ENCODE measurements at regions not wholly inside any gene's neighbourhood (a gene's known extent, or its start where the extent isn't known, plus 50 kb on each side); places are given as distances from the start of the nearest gene placed in this dataset.
"Not testable (repeated sequence)": the region's sequence is repeated elsewhere in the genome, so short reads cannot be mapped to it uniquely, and the experiment has no call there.

- Histone ChIP-seq H3K27me3 (ENCODE audit: insufficient read depth, low read length, poor library complexity, severe bottlenecking) (no peaks in the 10 kb centered on the region), H3K9me3 (ENCODE audit: low read length) (no peaks in the 10 kb centered on the region), H3K4me1 (ENCODE audit: insufficient read depth, low read length) (no peaks in the 10 kb centered on the region), H3K36me3 (ENCODE audit: insufficient read depth, low read length) (no peaks in the 10 kb centered on the region), H3K27ac (ENCODE audit: low read depth, low read length) (no peak overlapping the region), H3K4me3 (ENCODE audit: low read length) (no peak overlapping the region)
- H3K4me3 Mint-ChIP-seq: no peak overlapping the region
- no peaks in the 10 kb centered on the region for H3K27me3 Mint-ChIP-seq
- no peaks in the 10 kb centered on the region for H3K36me3 Mint-ChIP-seq
- H3K4me1 Mint-ChIP-seq: no peaks in the 10 kb centered on the region
- DNase-seq: no peak
- peaks cover 0 to 5% (median 2%) of the 10 kb centered on the region in 5 donors for H3K9me3 Mint-ChIP-seq
- ChIA-PET POLR2A (no interaction called here), CTCF (no interaction called here)
- no peak overlapping the region for H3K27ac Mint-ChIP-seq
These were observed 391.9 kb downstream of the PSAT1 start for GRCh38 chr9:78688796-78689195.

- no peaks in the 10 kb centered on the region for H3K36me3 Mint-ChIP-seq
- H3K4me3 ChIP-seq (ENCODE audit: low read length): no peak overlapping the region
- no peaks in the 10 kb centered on the region for H3K36me3 ChIP-seq (ENCODE audit: insufficient read depth, low read length)
- no peak overlapping the region for H3K27ac ChIP-seq (ENCODE audit: low read depth, low read length)
- no peak overlapping the region for H3K4me3 Mint-ChIP-seq
- CTCF ChIA-PET: no interaction called here
- POLR2A ChIA-PET: no interaction called here
- DNase-seq: no peak
- no peaks in the 10 kb centered on the region for H3K4me1 Mint-ChIP-seq
- H3K27me3 Mint-ChIP-seq: no peaks in the 10 kb centered on the region
- no peaks in the 10 kb centered on the region for H3K27me3 ChIP-seq (ENCODE audit: insufficient read depth, low read length, poor library complexity, severe bottlenecking)
- H3K9me3 ChIP-seq (ENCODE audit: low read length): no peaks in the 10 kb centered on the region
- H3K9me3 Mint-ChIP-seq: peaks cover 0 to 5% (median 2%) of the 10 kb centered on the region in 5 donors
- no peak overlapping the region for H3K27ac Mint-ChIP-seq
- no peaks in the 10 kb centered on the region for H3K4me1 ChIP-seq (ENCODE audit: insufficient read depth, low read length)
These were observed 394.6 kb downstream of the PSAT1 start for GRCh38 chr9:78691542-78691941.

- CTCF ChIA-PET: no interaction called here
- POLR2A ChIA-PET: no interaction called here
These were observed 395.9 kb downstream of the PSAT1 start for GRCh38 chr9:78692871-78693270.

GRCh38 chr9:78694974-78695373, 398.0 kb downstream of the PSAT1 start:
- Histone ChIP-seq H3K4me1 (ENCODE audit: insufficient read depth, low read length) (no peaks in the 10 kb centered on the region), H3K4me3 (ENCODE audit: low read length) (no peak overlapping the region), H3K36me3 (ENCODE audit: insufficient read depth, low read length) (no peaks in the 10 kb centered on the region), H3K27ac (ENCODE audit: low read depth, low read length) (no peak overlapping the region), H3K9me3 (ENCODE audit: low read length) (no peaks in the 10 kb centered on the region), H3K27me3 (ENCODE audit: insufficient read depth, low read length, poor library complexity, severe bottlenecking) (no peaks in the 10 kb centered on the region)
- no peak for DNase-seq
- Mint-ChIP-seq H3K4me1 (no peaks in the 10 kb centered on the region), H3K27ac (no peak overlapping the region), H3K4me3 (no peak overlapping the region), H3K27me3 (no peaks in the 10 kb centered on the region), H3K9me3 (peaks cover 0 to 6% (median 5%) of the 10 kb centered on the region in 5 donors), H3K36me3 (no peaks in the 10 kb centered on the region)
- ChIA-PET POLR2A (no interaction called here), CTCF (no interaction called here)

More at GRCh38 chr9:78692871-78693270, 395.9 kb downstream of the PSAT1 start:
- DNase-seq: no peak
- Histone ChIP-seq H3K9me3 (ENCODE audit: low read length) (no peaks in the 10 kb centered on the region), H3K27me3 (ENCODE audit: insufficient read depth, low read length, poor library complexity, severe bottlenecking) (no peaks in the 10 kb centered on the region), H3K4me1 (ENCODE audit: insufficient read depth, low read length) (no peaks in the 10 kb centered on the region), H3K36me3 (ENCODE audit: insufficient read depth, low read length) (no peaks in the 10 kb centered on the region), H3K4me3 (ENCODE audit: low read length) (no peak overlapping the region), H3K27ac (ENCODE audit: low read depth, low read length) (no peak overlapping the region)
- no peaks in the 10 kb centered on the region for H3K27me3 Mint-ChIP-seq
- H3K27ac Mint-ChIP-seq: peak overlapping the region in 1 of 8 donors; percentile 36
- H3K4me3 Mint-ChIP-seq: peak overlapping the region in 1 of 7 donors; percentile 33
- H3K4me1 Mint-ChIP-seq: no peaks in the 10 kb centered on the region
- H3K9me3 Mint-ChIP-seq: peaks cover 0 to 5% (median 2%) of the 10 kb centered on the region in 5 donors
- no peaks in the 10 kb centered on the region for H3K36me3 Mint-ChIP-seq

- H3K36me3 ChIP-seq (ENCODE audit: insufficient read depth, low read length): no peaks in the 10 kb centered on the region
- no peaks in the 10 kb centered on the region for H3K9me3 ChIP-seq (ENCODE audit: low read length)
- CTCF ChIA-PET: no interaction called here
- Mint-ChIP-seq H3K4me3 (no peak overlapping the region), H3K9me3 (peaks cover 0 to 6% (median 5%) of the 10 kb centered on the region in 5 donors), H3K27ac (no peak overlapping the region), H3K27me3 (no peaks in the 10 kb centered on the region), H3K36me3 (no peaks in the 10 kb centered on the region), H3K4me1 (no peaks in the 10 kb centered on the region)
- H3K27me3 ChIP-seq (ENCODE audit: insufficient read depth, low read length, poor library complexity, severe bottlenecking): no peaks in the 10 kb centered on the region
- no peak overlapping the region for H3K4me3 ChIP-seq (ENCODE audit: low read length)
- H3K27ac ChIP-seq (ENCODE audit: low read depth, low read length): no peak overlapping the region
- DNase-seq: no peak
- POLR2A ChIA-PET: no interaction called here
- no peaks in the 10 kb centered on the region for H3K4me1 ChIP-seq (ENCODE audit: insufficient read depth, low read length)
These were observed 398.6 kb downstream of the PSAT1 start for GRCh38 chr9:78695519-78695918.

- no peak overlapping the region for H3K27ac ChIP-seq (ENCODE audit: low read depth, low read length)
- ChIA-PET POLR2A (no interaction called here), CTCF (no interaction called here)
- no peaks in the 10 kb centered on the region for H3K27me3 ChIP-seq (ENCODE audit: insufficient read depth, low read length, poor library complexity, severe bottlenecking)
- no peak overlapping the region for H3K4me3 ChIP-seq (ENCODE audit: low read length)
- no peaks in the 10 kb centered on the region for H3K4me1 ChIP-seq (ENCODE audit: insufficient read depth, low read length)
- H3K9me3 Mint-ChIP-seq: peaks cover 0 to 7% (median 4%) of the 10 kb centered on the region in 5 donors
- H3K4me1 Mint-ChIP-seq: no peaks in the 10 kb centered on the region
- no peak overlapping the region for H3K27ac Mint-ChIP-seq
- no peak for DNase-seq
- H3K27me3 Mint-ChIP-seq: no peaks in the 10 kb centered on the region
- no peak overlapping the region for H3K4me3 Mint-ChIP-seq
- H3K9me3 ChIP-seq (ENCODE audit: low read length): no peaks in the 10 kb centered on the region
- H3K36me3 Mint-ChIP-seq: no peaks in the 10 kb centered on the region
- no peaks in the 10 kb centered on the region for H3K36me3 ChIP-seq (ENCODE audit: insufficient read depth, low read length)
These were observed 400.7 kb downstream of the PSAT1 start for GRCh38 chr9:78697618-78698017.

GRCh38 chr9:78698371-78698770, 401.4 kb downstream of the PSAT1 start:
- ChIA-PET POLR2A (no interaction called here), CTCF (interaction anchor here (1.6 kb wide), 1 partner anchor 12 kb away, joined by 3 read pairs; no protein-coding TSS in a partner anchor)
- no peaks in the 10 kb centered on the region for H3K9me3 ChIP-seq (ENCODE audit: low read length)
- H3K4me1 ChIP-seq (ENCODE audit: insufficient read depth, low read length): no peaks in the 10 kb centered on the region
- peaks cover 0 to 11% (median 3%) of the 10 kb centered on the region in 5 donors for H3K9me3 Mint-ChIP-seq
- no peaks in the 10 kb centered on the region for H3K4me1 Mint-ChIP-seq
- no peak overlapping the region for H3K27ac Mint-ChIP-seq
- no peaks in the 10 kb centered on the region for H3K36me3 Mint-ChIP-seq
- no peak for DNase-seq
- H3K27me3 ChIP-seq (ENCODE audit: insufficient read depth, low read length, poor library complexity, severe bottlenecking): no peaks in the 10 kb centered on the region
- H3K4me3 Mint-ChIP-seq: no peak overlapping the region
- no peaks in the 10 kb centered on the region for H3K27me3 Mint-ChIP-seq
- H3K27ac ChIP-seq (ENCODE audit: low read depth, low read length): no peak overlapping the region
- no peaks in the 10 kb centered on the region for H3K36me3 ChIP-seq (ENCODE audit: insufficient read depth, low read length)
- H3K4me3 ChIP-seq (ENCODE audit: low read length): no peak overlapping the region

- POLR2A ChIA-PET; H3K4me1 Mint-ChIP-seq; H3K27me3 ChIP-seq (ENCODE audit: insufficient read depth, low read length, poor library complexity, severe bottlenecking); H3K4me1 ChIP-seq (ENCODE audit: insufficient read depth, low read length); H3K36me3 Mint-ChIP-seq; H3K27ac Mint-ChIP-seq; H3K27me3 Mint-ChIP-seq; H3K27ac ChIP-seq (ENCODE audit: low read depth, low read length); H3K36me3 ChIP-seq (ENCODE audit: insufficient read depth, low read length); H3K4me3 ChIP-seq (ENCODE audit: low read length); H3K9me3 ChIP-seq (ENCODE audit: low read length); DNase-seq: not testable (repeated sequence)
- CTCF ChIA-PET: interaction anchor here (1.6 kb wide), 1 partner anchor 13 kb away, joined by 3 read pairs; no protein-coding TSS in a partner anchor
- Mint-ChIP-seq H3K9me3 (peaks cover 0 to 11% (median 4%) of the 10 kb centered on the region in 5 donors), H3K4me3 (peak overlapping the region in 1 of 7 donors; percentile 74)
These were observed 402.3 kb downstream of the PSAT1 start for GRCh38 chr9:78699217-78699616.

GRCh38 chr9:78704153-78704552, 407.2 kb downstream of the PSAT1 start:
- POLR2A ChIA-PET; H3K4me3 Mint-ChIP-seq; H3K36me3 ChIP-seq (ENCODE audit: insufficient read depth, low read length); H3K4me1 Mint-ChIP-seq; H3K27me3 ChIP-seq (ENCODE audit: insufficient read depth, low read length, poor library complexity, severe bottlenecking); CTCF ChIA-PET; H3K9me3 ChIP-seq (ENCODE audit: low read length); DNase-seq; H3K27ac ChIP-seq (ENCODE audit: low read depth, low read length); H3K4me3 ChIP-seq (ENCODE audit: low read length); H3K36me3 Mint-ChIP-seq; H3K27me3 Mint-ChIP-seq; H3K27ac Mint-ChIP-seq; H3K4me1 ChIP-seq (ENCODE audit: insufficient read depth, low read length): not testable (repeated sequence)
- peaks cover 0 to 11% (median 7%) of the 10 kb centered on the region in 5 donors for H3K9me3 Mint-ChIP-seq
